ENCODE measurements at regions not wholly inside any gene's neighbourhood (a gene's known extent, or its start where the extent isn't known, plus 50 kb on each side); places are given as distances from the start of the nearest gene placed in this dataset.

- POLR2A ChIA-PET (ENCODE audit: partially characterized antibody): interaction anchor here (1.1 kb wide), 1 partner anchor 143 kb away, joined by 3 read pairs; the partner anchor contains the start of genes MPHOSPH9 and MTRFR
- no peaks in the 10 kb centered on the region; a peak in 1 of 7 replicates for H3K4me1 ChIP-seq (replicated peaks in 1 of 4; ENCODE audit: control insufficient read depth in 3 of 4, insufficient read depth in 4 of 4, low read length in 3 of 4)
- no peak overlapping the region for H3K23ac ChIP-seq (ENCODE audit: insufficient read length)
- H2AK5ac ChIP-seq (ENCODE audit: low read depth, low read length): no peak overlapping the region
- no peak overlapping the region for H3K27ac ChIP-seq (ENCODE audit: low read depth, low read length)
- no peak overlapping the region for H3K4ac ChIP-seq (replicated peaks; ENCODE audit: insufficient read length, low read depth, low read length)
- H3K79me2 ChIP-seq (ENCODE audit: control insufficient read depth in 1 of 2, insufficient read depth in 2 of 2, low read length in 2 of 2): no peaks in the 10 kb centered on the region
- H2BK15ac ChIP-seq (ENCODE audit: low read length): no peak overlapping the region
- no peaks in the 10 kb centered on the region for H3K36me3 ChIP-seq (ENCODE audit: control insufficient read depth in 2 of 4, insufficient read depth in 4 of 4, low read length in 3 of 4)
- no peak overlapping the region for H2BK20ac ChIP-seq (ENCODE audit: low read length)
- H3K79me1 ChIP-seq (ENCODE audit: low read depth, low read length): 0 out of 2 replicates have a peak, but pooled peaks cover 2% of the 10 kb centered on the region
- H2AFZ ChIP-seq (ENCODE audit: low read length): no peak overlapping the region
- no peaks in the 10 kb centered on the region for H4K20me1 ChIP-seq (replicated peaks in 1 of 2; ENCODE audit: control insufficient read depth in 1 of 2, insufficient read depth in 2 of 2, low read length in 2 of 2)
- no peak overlapping the region for H3K9ac ChIP-seq (replicated peaks in 1 of 4; ENCODE audit: extremely low read depth in 1 of 4, low read depth in 3 of 4, low read length in 3 of 4)
- H4K8ac ChIP-seq (ENCODE audit: extremely low read depth, insufficient read depth, low read length): no peak overlapping the region
- CTCF ChIA-PET (ENCODE audit: partially characterized antibody): interaction anchor here (0.6 to 3.4 kb wide), 7 partner anchors 14 to 517 kb away, joined by 3 to 9 read pairs (median 3); no protein-coding TSS in a partner anchor
- H3K18ac ChIP-seq (ENCODE audit: extremely low read depth, low read length): no peak overlapping the region
- DNase-seq (ENCODE audit: low read depth in 1 of 2, low spot score in 2 of 2): no peak
- H4K5ac ChIP-seq (ENCODE audit: insufficient read length, low read depth, low read length): no peak overlapping the region
- H4K91ac ChIP-seq (replicated peaks; ENCODE audit: insufficient read length, low read length): no peak overlapping the region
- H3K4me3 ChIP-seq (ENCODE audit: extremely low read depth in 1 of 4, insufficient read depth in 2 of 4, low read depth in 3 of 4, low read length in 4 of 4): no peak overlapping the region
- H2BK120ac ChIP-seq (replicated peaks; ENCODE audit: low read depth, low read length): no peak overlapping the region
- no peaks in the 10 kb centered on the region for H3K27me3 ChIP-seq (replicated peaks in 1 of 4; ENCODE audit: control insufficient read depth in 3 of 4, extremely low read depth in 1 of 4, insufficient read depth in 3 of 4, low read length in 3 of 4)
- H3K4me2 ChIP-seq (ENCODE audit: insufficient read depth in 1 of 2, low read depth in 2 of 2, low read length in 2 of 2): no peak overlapping the region
- H2BK12ac ChIP-seq (ENCODE audit: low read depth, low read length): no peak overlapping the region
- TF ChIP-seq GTF2F1 (IDR thresholded peaks at IDR 0.05; ENCODE audit: borderline replicate concordance, low read depth, low read length) (no peak), CREB1 (IDR thresholded peaks at IDR 0.05) (no peak), MAX (IDR thresholded peaks at IDR 0.05) (no peak), TAF7 (optimal IDR thresholded peaks at IDR 0.05; ENCODE audit: borderline replicate concordance, low read depth, low read length) (no peak), HDAC2 (IDR thresholded peaks at IDR 0.05; ENCODE audit: borderline replicate concordance in 1 of 2, low read depth in 2 of 2, low read length in 2 of 2) (no peak), NANOG (IDR thresholded peaks at IDR 0.05; ENCODE audit: insufficient read depth, low read depth, low read length, poor library complexity, severe bottlenecking) (no peak), TCF12 (IDR thresholded peaks at IDR 0.05; ENCODE audit: low read depth, low read length) (no peak), CBX5 (IDR thresholded peaks at IDR 0.05; ENCODE audit: low read depth, low read length) (no peak), ZNF274 (IDR thresholded peaks at IDR 0.05; ENCODE audit: borderline replicate concordance, extremely low read depth, low read length) (no peak), TEAD4 (IDR thresholded peaks at IDR 0.05; ENCODE audit: low read depth, low read length) (no peak), KDM4A (IDR thresholded peaks at IDR 0.05; ENCODE audit: low read depth, low read length, severe bottlenecking) (no peak), POLR2AphosphoS5 (IDR thresholded peaks at IDR 0.05; ENCODE audit: low read depth, low read length) (no peak)
- no peaks in the 10 kb centered on the region for H3K23me2 ChIP-seq (ENCODE audit: low read depth, low read length)
- no peak overlapping the region for H2BK5ac ChIP-seq (ENCODE audit: low read depth, low read length)
- H3K14ac ChIP-seq (ENCODE audit: insufficient read length): no peak overlapping the region
- FAIRE-seq: no peak
- WGBS, 2 experiments (ENCODE audit: extremely low coverage in 1 of 2, insufficient coverage in 1 of 2, insufficient read length in 1 of 2, insufficient replicate concordance in 2 of 2, low coverage in 1 of 2, low lambda C conversion rate in 2 of 2, missing lambda C conversion rate in 1 of 2): 96% methylated on average over 2 of the region's 2 CpGs; no CpG with 5 or more reads in 1 of the 2 experiments
- H3K56ac ChIP-seq (replicated peaks; ENCODE audit: insufficient read length, low read depth, low read length): no peak overlapping the region
- no peaks in the 10 kb centered on the region for H3K9me3 ChIP-seq (ENCODE audit: insufficient read depth in 2 of 2, low read depth in 1 of 2, low read length in 1 of 2)
These were observed 61.1 kb downstream of the PITPNM2 start for GRCh38 chr12:123089631-123090353.
